T47D (cell line): ENCODE measurements at regions not wholly inside any gene's neighbourhood (a gene's known extent, or its start where the extent isn't known, plus 50 kb on each side); places are given as distances from the start of the nearest gene placed in this dataset.
A peak's percentile ranks its signal among the peaks of the same experiment; 100 is the strongest.
"Not testable (repeated sequence)": the region's sequence is repeated elsewhere in the genome, so short reads cannot be mapped to it uniquely, and the experiment has no call there.

ENCODE experiments used
- DNase-seq, 2 experiments: peaks; one replicate each; pipeline versions ENCODE4 v3.0.0 to v3.0.0-alpha.2; 2011 to 2012; ENCODE audit warnings: low read depth in 1 of 2, low spot score in 1 of 2
- JUND ChIP-seq: IDR thresholded peaks from 2 replicates; pipeline ENCODE4 v1.6.1; 2012; ENCODE audit warnings: low read depth
- in situ Hi-C: cut with HindIII; loops from 2 replicates; pipeline ENCODE4 v1.10.0; 2016; ENCODE audit warnings: low sequenced_read_pairs, low pct_unique_long_range_greater_than_20kb

DNA sequence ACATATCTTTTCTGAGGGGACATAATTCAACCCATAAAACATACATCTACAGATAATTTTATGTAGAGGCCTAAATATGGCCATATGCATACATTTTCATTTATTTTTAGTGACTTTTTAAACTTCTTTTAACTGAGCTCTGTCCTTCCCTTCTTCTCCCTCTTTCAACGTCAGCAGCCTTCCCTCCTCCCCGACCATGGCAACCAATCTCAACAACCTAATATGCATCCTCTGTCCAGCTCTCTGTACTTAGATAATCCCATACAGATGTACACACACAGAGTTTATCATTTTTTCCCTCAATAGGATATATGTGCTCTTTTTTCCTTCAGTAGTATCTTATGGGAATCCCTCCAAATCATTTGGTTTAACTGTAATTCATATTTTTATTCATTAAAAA, 94.3 kb downstream of the CCDC71L start:
- in situ Hi-C loops = no loop called here
- no peak for DNase-seq

DNA sequence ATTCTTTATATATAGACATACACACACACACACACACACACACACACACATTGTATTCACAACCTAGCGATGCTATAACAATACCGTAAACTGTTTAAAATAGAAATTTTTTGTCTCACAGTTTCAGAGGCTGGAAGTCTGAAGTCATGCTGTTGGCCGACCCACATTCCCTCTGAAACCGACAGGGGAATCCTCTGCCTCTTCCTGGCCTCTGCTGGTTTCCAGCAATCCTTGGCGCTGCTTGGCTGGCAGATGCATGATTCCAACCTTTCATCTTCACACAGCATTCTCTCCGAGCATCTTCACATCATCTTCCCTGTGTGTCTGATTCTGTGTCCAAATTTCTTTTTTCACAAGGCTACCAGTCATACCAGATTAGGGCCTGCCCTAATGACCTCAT, 94.8 kb downstream of the CCDC71L start:
- no peak for DNase-seq
- no peak for TF ChIP-seq JUND
- in situ Hi-C loops = no loop called here

More for the DNA sequence above, 94.3 kb downstream of the CCDC71L start:
- TF ChIP-seq JUND = no peak

DNA sequence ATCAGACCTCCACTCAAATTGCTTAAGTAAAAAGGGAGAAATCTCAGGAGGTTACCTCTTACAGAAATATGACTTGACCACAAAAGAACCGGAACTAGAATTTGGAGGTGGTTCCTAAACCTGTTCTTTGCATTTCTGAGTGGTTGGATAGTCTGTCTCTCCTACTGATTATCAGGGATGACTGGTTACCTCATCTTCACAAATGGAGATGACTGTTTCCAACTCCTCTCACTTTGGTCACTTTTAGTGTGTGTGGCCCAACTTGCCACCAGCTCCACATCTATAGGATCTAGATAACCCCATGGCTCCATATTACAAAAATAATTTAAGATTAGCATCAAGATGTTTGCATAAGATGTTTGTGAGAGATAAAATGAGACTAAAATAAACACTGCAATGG, 95.5 kb downstream of the CCDC71L start:
- in situ Hi-C loops = no loop called here
- no peak for DNase-seq
- no peak for TF ChIP-seq JUND

DNA sequence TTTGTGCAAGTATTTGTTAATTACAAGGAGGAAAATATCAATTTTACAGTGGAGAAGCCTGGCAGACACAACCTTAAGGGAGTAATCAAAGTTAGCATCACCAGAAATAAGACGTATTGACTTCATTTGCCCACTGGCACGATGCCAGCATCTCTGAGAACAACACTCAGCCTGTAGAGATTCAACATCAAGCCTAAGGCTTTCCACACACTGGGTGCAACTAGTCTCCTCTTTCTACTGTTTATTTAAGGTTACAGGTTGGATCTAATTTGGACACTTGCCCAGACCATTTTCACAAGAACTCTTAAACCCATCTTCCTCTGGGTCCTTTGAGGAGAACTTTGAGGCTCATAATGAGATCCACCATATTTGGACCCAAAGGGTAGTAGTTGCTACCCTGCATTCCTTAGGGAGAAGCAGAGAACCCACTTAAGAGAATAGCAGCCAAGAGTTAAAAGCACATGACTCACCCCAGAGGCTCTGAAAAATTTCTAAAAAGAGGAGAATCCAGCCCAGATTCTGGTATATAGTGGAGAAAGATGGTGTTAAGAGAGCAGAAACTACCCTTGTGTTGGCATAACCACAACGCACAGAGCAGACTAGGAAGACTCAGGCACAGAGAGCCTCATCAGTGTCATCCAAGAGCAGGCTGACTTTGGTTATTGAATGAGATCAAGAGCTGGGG, 97.3 kb downstream of the CCDC71L start:
- DNase-seq = peak in 1 of 2 experiments; percentile 36
- no peak for TF ChIP-seq JUND
- in situ Hi-C loops = no loop called here

DNA sequence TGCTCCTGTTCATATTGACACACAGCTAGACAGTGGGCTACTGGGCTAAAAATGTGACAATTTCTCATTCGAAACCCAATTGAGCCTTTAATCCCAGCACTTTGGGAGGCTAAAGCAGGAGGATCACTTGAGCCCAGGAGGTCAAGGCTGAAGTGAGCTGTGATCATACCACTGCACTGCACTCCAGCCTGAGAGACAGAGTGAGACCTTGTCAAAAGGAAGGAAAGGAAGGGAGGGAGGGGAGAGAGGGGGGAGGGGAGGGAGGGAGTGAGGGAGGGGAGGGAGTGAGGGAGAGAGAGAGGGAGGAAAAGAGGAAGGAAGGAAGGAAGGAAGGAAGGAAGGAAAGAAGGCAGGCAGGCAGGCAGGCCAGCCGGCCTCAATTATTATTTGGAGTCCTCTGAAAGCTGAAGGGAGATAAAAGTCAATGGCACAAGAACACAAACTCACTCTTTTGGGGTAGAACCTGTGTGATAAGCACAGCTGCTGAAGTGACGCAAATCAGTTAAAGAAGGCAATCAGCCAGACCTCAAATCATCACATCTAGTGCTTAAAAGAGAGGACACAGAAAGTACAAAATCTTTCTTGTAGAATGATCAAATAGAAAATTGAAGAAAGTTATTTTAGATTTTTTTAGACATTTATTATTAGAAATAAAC, 98.1 kb downstream of the CCDC71L start:
- in situ Hi-C loops = no loop called here
- DNase-seq = no peak
- TF ChIP-seq JUND = no peak

DNA sequence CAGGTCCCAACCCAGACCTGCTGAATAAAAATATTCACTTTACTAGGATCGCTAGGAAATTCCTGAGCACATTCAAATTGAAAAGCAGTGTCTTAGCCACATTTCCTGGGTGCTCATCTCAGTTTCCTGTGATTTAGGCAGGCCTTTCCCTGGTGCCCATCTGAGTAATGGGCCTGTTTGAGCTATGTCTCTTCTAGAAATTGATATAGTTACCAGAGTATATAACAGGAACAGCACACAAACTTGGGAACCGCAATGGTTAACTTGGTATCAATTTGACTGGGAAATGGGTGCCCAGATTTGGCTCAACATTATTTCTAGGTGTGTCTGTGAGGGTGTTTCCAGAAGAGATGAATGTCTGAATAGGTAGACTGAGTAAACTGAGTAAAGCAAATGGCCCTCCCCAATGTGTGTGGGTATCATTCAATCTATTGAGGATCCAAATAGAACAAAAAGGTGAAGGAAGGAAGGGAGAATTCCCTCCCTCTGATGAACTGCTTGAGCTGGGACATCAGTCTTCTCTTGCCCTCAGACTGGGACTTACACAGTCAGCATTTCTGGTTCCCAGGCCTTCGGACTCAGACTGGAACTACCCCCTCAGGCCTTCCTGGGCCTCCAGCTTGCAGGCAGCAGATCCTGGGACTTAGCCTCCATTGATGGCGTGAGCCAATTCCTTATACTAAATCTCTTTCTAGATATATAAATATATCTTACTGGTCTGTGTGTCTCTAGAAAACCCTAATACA, 99.1 kb downstream of the CCDC71L start:
- TF ChIP-seq JUND = no peak
- in situ Hi-C loops = no loop called here
- no peak for DNase-seq

DNA sequence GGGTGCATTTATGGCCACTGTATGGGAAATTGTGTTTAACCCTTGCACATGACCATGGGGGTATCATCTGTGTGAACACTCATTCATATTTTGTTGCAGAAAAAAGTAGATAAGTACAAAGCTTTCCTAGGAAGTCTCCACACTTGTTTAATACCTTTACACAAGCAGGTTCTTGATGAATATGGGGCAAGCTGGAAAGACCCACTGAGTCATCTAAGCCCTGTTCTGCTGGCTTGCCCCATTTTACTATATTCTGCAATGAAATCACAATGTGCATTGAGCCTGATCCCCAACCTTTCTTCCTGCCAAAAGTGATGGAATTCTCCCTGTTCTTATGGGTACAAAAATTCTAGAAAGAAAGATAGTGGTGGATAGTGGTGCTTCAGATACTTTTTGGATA, 99.8 kb downstream of the CCDC71L start:
- no peak for DNase-seq
- in situ Hi-C loops = no loop called here
- TF ChIP-seq JUND = no peak

DNA sequence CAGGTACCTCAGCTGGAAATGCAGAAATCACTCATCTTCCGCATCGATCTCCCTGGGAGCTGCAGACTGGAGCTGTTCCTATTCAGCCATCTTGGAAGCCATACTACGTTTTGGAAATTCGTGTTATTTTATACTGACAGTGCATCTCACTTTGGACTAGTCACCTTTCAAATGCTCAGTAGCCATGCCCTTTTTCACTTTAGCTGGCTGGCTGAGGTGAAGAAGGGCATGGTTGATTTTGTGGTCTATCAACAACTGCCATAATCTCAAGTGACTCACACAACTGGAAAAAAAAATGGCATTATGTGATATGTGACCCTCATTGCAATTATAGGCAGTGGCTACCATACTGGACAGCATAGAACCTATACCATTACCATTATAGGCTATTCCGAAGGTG, 100.5 kb downstream of the CCDC71L start:
- in situ Hi-C loops = no loop called here
- no peak for DNase-seq
- TF ChIP-seq JUND = no peak

DNA sequence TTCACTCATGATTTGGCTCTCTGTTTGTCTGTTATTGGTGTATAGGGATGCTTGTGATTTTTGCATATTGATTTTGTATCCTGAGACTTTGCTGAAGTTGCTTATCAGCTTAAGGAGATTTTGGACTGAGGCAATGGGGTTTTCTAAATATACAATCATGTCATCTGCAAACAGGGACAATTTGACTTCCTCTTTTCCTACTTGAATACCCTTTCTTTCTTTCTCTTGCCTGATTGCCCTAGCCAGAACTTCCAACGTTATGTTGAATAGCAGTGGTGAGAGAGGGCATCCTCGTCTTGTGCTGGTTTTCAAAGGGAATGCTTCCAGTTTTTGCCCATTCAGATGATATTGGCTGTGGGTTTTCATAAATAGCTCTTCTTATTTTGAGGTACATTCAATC, 104.7 kb downstream of the CCDC71L start:
- in situ Hi-C loops, DNase-seq: not testable (repeated sequence)

DNA sequence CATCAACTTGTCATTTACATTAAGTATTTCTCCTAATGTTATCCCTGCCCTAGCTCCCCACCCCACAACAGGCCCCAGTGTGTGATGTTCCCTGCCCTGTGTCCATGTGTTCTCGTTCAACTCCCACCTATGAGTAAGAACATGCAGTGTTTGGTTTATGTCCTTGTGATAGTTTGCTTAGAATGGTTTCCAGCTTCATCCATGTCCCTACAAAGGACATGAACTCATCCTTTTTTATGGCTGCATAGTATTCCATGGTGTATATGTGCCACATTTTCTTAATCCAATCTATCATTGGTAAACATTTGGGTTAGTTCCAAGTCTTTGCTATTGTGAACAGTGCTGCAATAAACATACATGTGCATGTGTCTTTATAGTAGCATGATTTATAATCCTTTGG, 106.3 kb downstream of the CCDC71L start:
- in situ Hi-C loops, DNase-seq: not testable (repeated sequence)

DNA sequence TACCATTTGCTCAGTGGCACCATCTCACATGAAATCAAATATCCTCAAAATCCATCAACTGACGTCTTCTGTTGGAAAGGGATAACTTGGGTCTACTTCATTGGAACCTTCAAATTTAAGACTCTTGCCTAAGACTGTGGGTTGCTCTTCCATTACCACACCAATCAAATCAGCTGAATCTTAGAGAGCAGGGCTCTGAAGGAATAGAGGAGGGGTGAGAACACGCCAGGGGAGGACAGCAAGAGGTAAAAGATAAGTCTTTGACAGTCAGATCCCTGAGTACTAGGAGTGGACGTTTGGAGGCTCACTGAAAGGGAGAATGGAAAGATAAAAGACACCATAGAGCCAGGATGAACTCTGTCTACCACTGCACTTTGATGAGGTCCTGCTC, 107.5 kb downstream of the CCDC71L start:
- in situ Hi-C loops = no loop called here
- TF ChIP-seq JUND = no peak
- no peak for DNase-seq

DNA sequence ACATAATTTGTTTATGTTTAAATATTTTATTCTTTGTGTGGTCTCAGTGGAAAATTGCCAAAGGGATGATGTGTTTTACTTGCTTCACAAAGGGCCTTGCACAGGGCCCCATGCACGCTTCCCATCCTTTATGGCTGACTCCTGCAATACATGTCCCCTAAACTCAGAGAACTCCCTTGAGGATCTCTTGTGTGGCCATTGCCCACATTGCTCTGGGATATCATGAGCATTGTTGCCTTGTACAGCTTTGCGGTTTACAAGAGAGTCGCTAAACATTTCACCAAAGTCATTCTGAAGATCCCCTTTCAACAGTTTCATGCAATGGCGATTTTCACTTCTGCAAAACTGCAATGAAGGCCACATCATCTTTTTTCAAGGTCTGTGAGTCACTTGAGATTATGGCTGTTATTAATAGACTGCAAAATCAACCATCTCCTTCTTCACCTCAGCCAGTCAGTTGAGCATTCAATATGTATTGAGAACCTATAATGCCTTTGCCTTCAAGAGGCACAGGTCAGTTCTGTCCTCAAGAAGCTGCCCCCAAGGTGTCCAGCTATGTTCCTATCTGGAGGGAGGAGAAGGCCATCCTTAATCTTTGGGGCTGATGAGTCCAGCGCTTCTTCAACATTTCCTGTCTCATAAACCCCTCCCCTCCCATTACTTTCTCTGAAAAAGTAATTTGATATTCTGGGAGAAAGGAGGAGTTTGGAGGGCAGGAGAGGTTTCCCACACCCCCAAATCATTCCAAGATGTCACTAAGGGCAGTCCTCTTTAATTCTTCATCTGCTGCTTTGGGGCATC, 108.1 kb downstream of the CCDC71L start:
- no peak for DNase-seq
- TF ChIP-seq JUND = no peak
- in situ Hi-C loops = no loop called here

DNA sequence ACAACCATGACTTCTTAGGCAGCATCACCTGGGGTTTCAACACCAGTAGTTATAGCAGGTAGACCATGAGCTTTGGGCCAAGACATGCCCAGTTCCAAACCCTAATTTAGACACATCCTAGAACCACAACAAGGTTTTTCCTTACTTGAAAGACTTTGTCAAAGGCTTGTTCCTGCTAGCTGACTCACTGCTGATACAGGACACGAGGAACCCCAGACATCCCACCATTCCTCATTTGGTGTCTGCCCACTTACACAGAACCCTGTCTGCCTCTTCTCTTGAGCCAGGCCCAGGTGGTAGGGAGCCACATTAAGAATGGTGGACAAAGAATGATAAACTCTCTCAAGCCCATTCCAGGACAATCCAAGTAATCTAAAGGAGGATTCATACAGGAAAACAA, 109.0 kb downstream of the CCDC71L start:
- in situ Hi-C loops = no loop called here
- TF ChIP-seq JUND = no peak
- no peak for DNase-seq
